Duodenal mucosa (tissue), 2 donors: ENCODE measurements at regions not wholly inside any gene's neighbourhood (a gene's known extent, or its start where the extent isn't known, plus 50 kb on each side); places are given as distances from the start of the nearest gene placed in this dataset.
A peak's percentile ranks its signal among the peaks of the same experiment; 100 is the strongest.
"Not testable (repeated sequence)": the region's sequence is repeated elsewhere in the genome, so short reads cannot be mapped to it uniquely, and the experiment has no call there.

Experiments
- H3K27ac ChIP-seq: one replicate; pipeline ENCODE4 v1.7.0; 2013; ENCODE audit warnings: low read depth, low read length
- H3K27me3 ChIP-seq, 2 donors: one replicate each; pipeline ENCODE4 v1.7.0; 2013; ENCODE audit warnings: low read length in 2 of 2, control low read depth in 1 of 2; ENCODE audit not compliant: insufficient read depth in 2 of 2, control insufficient read depth in 1 of 2
- H3K36me3 ChIP-seq, 2 donors: one replicate each; pipeline ENCODE4 v1.7.0; 2013; ENCODE audit warnings: low read length in 2 of 2, control low read depth in 1 of 2; ENCODE audit not compliant: insufficient read depth in 2 of 2, control insufficient read depth in 1 of 2
- H3K4me1 ChIP-seq, 2 donors: one replicate each; pipeline ENCODE4 v1.7.0; 2013; ENCODE audit warnings: low read length in 2 of 2, control low read depth in 1 of 2; ENCODE audit not compliant: insufficient read depth in 2 of 2, control insufficient read depth in 1 of 2
- H3K4me3 ChIP-seq, 2 donors: one replicate each; pipeline ENCODE4 v1.7.0; 2013; ENCODE audit warnings: low read length in 2 of 2, low read depth in 1 of 2
- H3K9ac ChIP-seq, 2 donors: one replicate each; pipeline ENCODE4 v1.7.0; 2013; ENCODE audit warnings: low read length in 2 of 2, low read depth in 1 of 2
- H3K9me3 ChIP-seq, 2 donors: one replicate each; pipeline ENCODE4 v1.7.0; 2013; ENCODE audit warnings: low read length in 2 of 2, control low read depth in 1 of 2; ENCODE audit not compliant: control insufficient read depth in 1 of 2

- not testable (repeated sequence) for H3K36me3 ChIP-seq, H3K27ac ChIP-seq, H3K4me1 ChIP-seq, H3K9ac ChIP-seq, H3K27me3 ChIP-seq
- peaks cover 8 to 14% of the 10 kb centered on the region in 2 donors for H3K9me3 ChIP-seq
- H3K4me3 ChIP-seq: peak overlapping the region in 1 of 2 donors; percentile 9
Observed at GRCh38 chr9:63822615-63823374, 1462.2 kb downstream of the FOXD4L5 start.

- H3K4me3 ChIP-seq, H3K36me3 ChIP-seq, H3K27ac ChIP-seq, H3K4me1 ChIP-seq, H3K9ac ChIP-seq, H3K27me3 ChIP-seq: not testable (repeated sequence)
- H3K9me3 ChIP-seq: peaks cover 12 to 14% of the 10 kb centered on the region in 2 donors
Observed at GRCh38 chr9:63821293-63821692, 1463.7 kb downstream of the FOXD4L5 start.

GRCh38 chr9:63820882-63821281 lies 1464.1 kb downstream of the FOXD4L5 start:
- H3K9me3 ChIP-seq: peaks cover 12 to 14% of the 10 kb centered on the region in 2 donors
- not testable (repeated sequence) for H3K36me3 ChIP-seq, H3K27ac ChIP-seq, H3K4me1 ChIP-seq, H3K9ac ChIP-seq, H3K4me3 ChIP-seq, H3K27me3 ChIP-seq

GRCh38 chr9:63820383-63820782 lies 1464.6 kb downstream of the FOXD4L5 start:
- not testable (repeated sequence) for H3K27ac ChIP-seq, H3K4me1 ChIP-seq, H3K9ac ChIP-seq, H3K4me3 ChIP-seq, H3K27me3 ChIP-seq, H3K36me3 ChIP-seq
- H3K9me3 ChIP-seq: peaks cover 12 to 14% of the 10 kb centered on the region in 2 donors

GRCh38 chr9:63817622-63818518 lies 1467.1 kb downstream of the FOXD4L5 start:
- Histone ChIP-seq H3K27me3 (peaks cover 5 to 6% of the 10 kb centered on the region in 2 donors), H3K4me1 (no peaks in the 10 kb centered on the region), H3K9me3 (peaks cover 4 to 5% of the 10 kb centered on the region in 2 donors), H3K27ac (no peak overlapping the region), H3K4me3 (peak overlapping the region; percentile 38 to 56), H3K9ac (no peak overlapping the region), H3K36me3 (no peaks in the 10 kb centered on the region)

GRCh38 chr9:63816751-63817621 lies 1468.0 kb downstream of the FOXD4L5 start:
- Histone ChIP-seq H3K9ac (no peak overlapping the region), H3K4me1 (no peaks in the 10 kb centered on the region), H3K4me3 (peak overlapping the region; percentile 44 to 56), H3K9me3 (peaks cover 4 to 5% of the 10 kb centered on the region in 2 donors), H3K36me3 (no peaks in the 10 kb centered on the region), H3K27me3 (peaks cover 5 to 6% of the 10 kb centered on the region in 2 donors), H3K27ac (peak overlapping the region; percentile 11)

- not testable (repeated sequence) for H3K4me1 ChIP-seq, H3K27ac ChIP-seq, H3K9me3 ChIP-seq, H3K36me3 ChIP-seq, H3K27me3 ChIP-seq, H3K9ac ChIP-seq, H3K4me3 ChIP-seq
Observed at GRCh38 chr9:63814970-63815669, 1469.9 kb downstream of the FOXD4L5 start.

GRCh38 chr9:63813391-63814021 lies 1471.5 kb downstream of the FOXD4L5 start:
- not testable (repeated sequence) for H3K27ac ChIP-seq, H3K36me3 ChIP-seq, H3K4me1 ChIP-seq, H3K27me3 ChIP-seq, H3K4me3 ChIP-seq, H3K9ac ChIP-seq, H3K9me3 ChIP-seq

- not testable (repeated sequence) for H3K36me3 ChIP-seq, H3K9ac ChIP-seq, H3K27me3 ChIP-seq, H3K27ac ChIP-seq, H3K4me1 ChIP-seq, H3K4me3 ChIP-seq, H3K9me3 ChIP-seq
Observed at GRCh38 chr9:63812822-63813221, 1472.2 kb downstream of the FOXD4L5 start.
